ENCODE measurements at regions not wholly inside any gene's neighbourhood (a gene's known extent, or its start where the extent isn't known, plus 50 kb on each side); places are given as distances from the start of the nearest gene placed in this dataset.
A peak's percentile ranks its signal among the peaks of the same experiment; 100 is the strongest.

DNA sequence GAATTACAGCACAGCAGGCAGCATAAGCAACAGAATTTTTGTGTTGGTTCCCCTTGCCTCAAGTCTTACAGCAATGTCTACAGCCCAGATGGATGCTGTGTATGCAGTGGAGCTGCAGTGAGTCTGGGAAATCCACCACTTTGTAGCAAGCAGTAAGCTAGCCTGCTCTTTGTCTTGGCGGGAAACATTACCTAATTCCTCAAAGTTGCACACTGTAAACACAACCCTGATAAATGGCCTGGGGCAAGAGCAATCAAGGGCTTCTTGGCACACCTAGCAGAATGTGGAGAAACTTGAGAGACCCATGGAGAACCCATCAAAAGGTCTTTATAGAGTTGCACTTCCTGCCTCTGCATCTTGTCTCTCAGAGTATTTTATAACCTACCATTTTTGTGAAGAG, 102.0 kb upstream of the FOXP2 start:
- H3K36me3 Mint-ChIP-seq (ENCODE audit: insufficient read depth, unreplicated experiment): no peaks in the 10 kb centered on the region
- no peak for TF ChIP-seq CTCF (IDR thresholded peaks at IDR 0.05; ENCODE audit: unreplicated experiment)
- H3K4me3 Mint-ChIP-seq (ENCODE audit: unreplicated experiment): no peak overlapping the region
- H3K27me3 Mint-ChIP-seq (ENCODE audit: insufficient read depth, unreplicated experiment): peaks cover 30% of the 10 kb centered on the region
- no TSS peak for BruUV-seq (replicated peaks)
- ChIA-PET POLR2A (no interaction called here), CTCF (interaction anchor here (0.7 kb wide), 1 partner anchor 1098 kb away, joined by 3 read pairs; no protein-coding TSS in a partner anchor)
- H3K27ac Mint-ChIP-seq (ENCODE audit: low read depth, unreplicated experiment): no peak overlapping the region
- H3K4me1 Mint-ChIP-seq (ENCODE audit: insufficient read depth, unreplicated experiment): no peaks in the 10 kb centered on the region
- intact Hi-C loops (cut with micrococcal nuclease): no loop called here
- H3K9me3 Mint-ChIP-seq (ENCODE audit: unreplicated experiment): no peaks in the 10 kb centered on the region
- DNase-seq (ENCODE audit: unreplicated experiment): peak; percentile 2

DNA sequence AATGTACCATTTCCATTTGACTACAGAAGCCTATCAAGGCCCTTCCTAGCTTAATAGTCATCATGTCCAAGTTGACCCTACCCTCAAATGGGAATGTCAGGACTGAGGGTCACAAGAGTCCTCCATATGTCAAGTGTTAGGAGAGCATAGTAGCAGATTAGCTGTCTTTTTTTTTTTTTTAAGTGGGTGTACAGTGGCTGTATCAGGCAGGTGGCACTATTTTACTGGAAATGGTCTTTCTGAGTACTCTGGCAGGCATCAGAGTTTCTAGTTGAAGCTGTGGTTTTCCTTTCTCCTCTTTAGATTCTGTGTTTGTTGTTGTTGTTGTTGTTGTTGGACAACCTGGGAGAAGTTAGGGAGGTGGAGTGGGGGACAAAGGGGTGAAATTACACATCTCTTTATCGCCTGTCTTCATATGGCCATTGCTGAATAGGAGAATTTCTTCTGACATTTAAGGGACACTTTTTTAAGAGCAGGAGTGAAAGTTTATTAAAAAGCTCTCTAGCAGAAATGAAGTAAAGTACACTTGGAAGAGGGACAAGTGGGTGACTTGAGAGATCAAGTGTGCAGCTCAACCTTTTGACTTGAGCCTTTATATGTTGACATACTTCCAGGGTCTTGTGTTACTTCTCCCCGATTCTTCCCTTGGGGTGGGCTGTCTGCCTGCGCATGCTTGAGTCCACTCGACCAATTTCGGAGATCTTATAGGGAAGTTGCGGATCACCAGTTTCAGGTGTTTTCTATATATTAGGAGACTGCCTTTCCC, 104.1 kb upstream of the FOXP2 start:
- POLR2A ChIA-PET: no interaction called here
- peaks cover 22% of the 10 kb centered on the region for H3K27me3 Mint-ChIP-seq (ENCODE audit: insufficient read depth, unreplicated experiment)
- no peaks in the 10 kb centered on the region for H3K4me1 Mint-ChIP-seq (ENCODE audit: insufficient read depth, unreplicated experiment)
- no peak for DNase-seq (ENCODE audit: unreplicated experiment)
- no peak for TF ChIP-seq CTCF (IDR thresholded peaks at IDR 0.05; ENCODE audit: unreplicated experiment)
- H3K36me3 Mint-ChIP-seq (ENCODE audit: insufficient read depth, unreplicated experiment): no peaks in the 10 kb centered on the region
- CTCF ChIA-PET: interaction anchor here (0.7 to 1.0 kb wide), 2 partner anchors 11 to 39 kb away, joined by 3 to 4 read pairs; no protein-coding TSS in a partner anchor
- BruUV-seq (replicated peaks): no TSS peak
- no peaks in the 10 kb centered on the region for H3K9me3 Mint-ChIP-seq (ENCODE audit: unreplicated experiment)
- no peak overlapping the region for H3K4me3 Mint-ChIP-seq (ENCODE audit: unreplicated experiment)
- intact Hi-C loops (cut with micrococcal nuclease): no loop called here
- H3K27ac Mint-ChIP-seq (ENCODE audit: low read depth, unreplicated experiment): no peak overlapping the region

- no TSS peak for BruUV-seq (replicated peaks)
- Mint-ChIP-seq H3K9me3 (ENCODE audit: unreplicated experiment) (no peaks in the 10 kb centered on the region), H3K27me3 (ENCODE audit: insufficient read depth, unreplicated experiment) (peaks cover 17% of the 10 kb centered on the region), H3K36me3 (ENCODE audit: insufficient read depth, unreplicated experiment) (no peaks in the 10 kb centered on the region), H3K4me3 (ENCODE audit: unreplicated experiment) (no peak overlapping the region), H3K4me1 (ENCODE audit: insufficient read depth, unreplicated experiment) (no peaks in the 10 kb centered on the region), H3K27ac (ENCODE audit: low read depth, unreplicated experiment) (no peak overlapping the region)
- intact Hi-C loops (cut with micrococcal nuclease): no loop called here
- CTCF ChIA-PET: no interaction called here
- no peak for DNase-seq (ENCODE audit: unreplicated experiment)
- POLR2A ChIA-PET: no interaction called here
- TF ChIP-seq CTCF (IDR thresholded peaks at IDR 0.05; ENCODE audit: unreplicated experiment): no peak
Measured at GRCh38 chr7:114309729-114310128, 104.9 kb upstream of the FOXP2 start.

GRCh38 chr7:114303301-114303700, 111.3 kb upstream of the FOXP2 start:
- H3K4me1 Mint-ChIP-seq (ENCODE audit: insufficient read depth, unreplicated experiment): no peaks in the 10 kb centered on the region
- H3K36me3 Mint-ChIP-seq (ENCODE audit: insufficient read depth, unreplicated experiment): no peaks in the 10 kb centered on the region
- no peak for TF ChIP-seq CTCF (IDR thresholded peaks at IDR 0.05; ENCODE audit: unreplicated experiment)
- no TSS peak for BruUV-seq (replicated peaks)
- intact Hi-C loops (cut with micrococcal nuclease): no loop called here
- ChIA-PET POLR2A (no interaction called here), CTCF (no interaction called here)
- peaks cover 17% of the 10 kb centered on the region for H3K27me3 Mint-ChIP-seq (ENCODE audit: insufficient read depth, unreplicated experiment)
- no peak overlapping the region for H3K27ac Mint-ChIP-seq (ENCODE audit: low read depth, unreplicated experiment)
- H3K4me3 Mint-ChIP-seq (ENCODE audit: unreplicated experiment): no peak overlapping the region
- H3K9me3 Mint-ChIP-seq (ENCODE audit: unreplicated experiment): no peaks in the 10 kb centered on the region
- DNase-seq (ENCODE audit: unreplicated experiment): no peak
